ENCODE measurements at regions not wholly inside any gene's neighbourhood (a gene's known extent, or its start where the extent isn't known, plus 50 kb on each side); places are given as distances from the start of the nearest gene placed in this dataset.

GRCh38 chr4:3818371-3818770 is 52.2 kb downstream of the ADRA2C start:
- no peak for DNase-seq

- no peak for DNase-seq
These were observed 53.2 kb downstream of the ADRA2C start for GRCh38 chr4:3819210-3819919.

- DNase-seq = no peak
These were observed 54.0 kb downstream of the ADRA2C start for GRCh38 chr4:3820016-3820805.

GRCh38 chr4:3820806-3821579 is 54.8 kb downstream of the ADRA2C start:
- DNase-seq = no peak

- DNase-seq = no peak
These were observed 55.5 kb downstream of the ADRA2C start for GRCh38 chr4:3821580-3822229.

GRCh38 chr4:3822230-3822947 is 56.2 kb downstream of the ADRA2C start:
- no peak for DNase-seq

GRCh38 chr4:3823496-3824341 is 57.5 kb downstream of the ADRA2C start:
- DNase-seq = no peak

GRCh38 chr4:3824521-3825270 is 58.5 kb downstream of the ADRA2C start:
- DNase-seq = no peak

GRCh38 chr4:3825530-3825929 is 59.3 kb downstream of the ADRA2C start:
- DNase-seq = no peak

- no peak for DNase-seq
These were observed 60.3 kb downstream of the ADRA2C start for GRCh38 chr4:3826247-3827172.

- peak in 1 of 2 experiments; percentile 11 for DNase-seq
These were observed 61.7 kb downstream of the ADRA2C start for GRCh38 chr4:3827616-3828492.

- DNase-seq = no peak
These were observed 62.4 kb downstream of the ADRA2C start for GRCh38 chr4:3828546-3828945.

GRCh38 chr4:3829211-3829955 is 63.2 kb downstream of the ADRA2C start:
- DNase-seq = no peak

GRCh38 chr4:3829956-3830773 is 64.0 kb downstream of the ADRA2C start:
- no peak for DNase-seq

- DNase-seq = no peak
These were observed 64.8 kb downstream of the ADRA2C start for GRCh38 chr4:3830774-3831528.

Measured in NCI-H446 (cell line).